ENCODE measurements at regions not wholly inside any gene's neighbourhood (a gene's known extent, or its start where the extent isn't known, plus 50 kb on each side); places are given as distances from the start of the nearest gene placed in this dataset.

- TF ChIP-seq ELF4 (CRISPR knock-in tag; IDR thresholded peaks at IDR 0.05; ENCODE audit: borderline replicate concordance) (no peak), RNF219 (CRISPR knock-in tag; IDR thresholded peaks at IDR 0.05) (no peak), SMAD3 (CRISPR knock-in tag; IDR thresholded peaks at IDR 0.05) (no peak), SKIL (CRISPR knock-in tag; IDR thresholded peaks at IDR 0.05; ENCODE audit: borderline replicate concordance) (no peak), ZNF431 (CRISPR knock-in tag; IDR thresholded peaks at IDR 0.05; ENCODE audit: borderline replicate concordance, low read depth) (no peak), KDM5A (IDR thresholded peaks at IDR 0.05; ENCODE audit: borderline replicate concordance, low read length) (no peak), CTCF (CRISPR knock-in tag; IDR thresholded peaks at IDR 0.05) (no peak), ZNF773 (CRISPR knock-in tag; IDR thresholded peaks at IDR 0.05; ENCODE audit: borderline replicate concordance) (no peak), HMGA1 (CRISPR knock-in tag; conservative IDR thresholded peaks at IDR 0.05) (no peak), SP1 (IDR thresholded peaks at IDR 0.05) (no peak), SP1 (CRISPR knock-in tag; IDR thresholded peaks at IDR 0.05) (no peak), HIC2 (CRISPR knock-in tag; IDR thresholded peaks at IDR 0.05; ENCODE audit: low read depth) (no peak), SP4 (CRISPR knock-in tag; IDR thresholded peaks at IDR 0.05) (no peak), ZBTB7A (CRISPR knock-in tag; IDR thresholded peaks at IDR 0.05) (no peak), RERE (CRISPR knock-in tag; IDR thresholded peaks at IDR 0.05; ENCODE audit: low read depth) (no peak)
Observed at GRCh38 chr4:108498925-108499324, 121.5 kb upstream of the RPL34 start.
